Trophoblast cell (in vitro differentiated cells and primary cell): ENCODE measurements at regions not wholly inside any gene's neighbourhood (a gene's known extent, or its start where the extent isn't known, plus 50 kb on each side); places are given as distances from the start of the nearest gene placed in this dataset.

Experiments
- DNase-seq, 2 donors: peaks; one replicate each; pipeline ENCODE4 v3.0.0-alpha.2; 2016
- H2AFZ ChIP-seq: 2 replicates; pipeline ENCODE4 v1.6.1; 2013; ENCODE audit warnings: low read length, moderate library complexity, mild to moderate bottlenecking; ENCODE audit not compliant: insufficient read depth, poor library complexity
- H2AK5ac ChIP-seq: 2 replicates; pipeline ENCODE4 v1.6.1; 2013; ENCODE audit warnings: mild to moderate bottlenecking, low read length
- H2BK120ac ChIP-seq: 2 replicates; pipeline ENCODE4 v1.6.1; 2013; ENCODE audit warnings: low read length, mild to moderate bottlenecking, moderate library complexity; ENCODE audit not compliant: insufficient read depth, poor library complexity
- H2BK12ac ChIP-seq: 2 replicates; pipeline ENCODE4 v1.6.1; 2013; ENCODE audit warnings: mild to moderate bottlenecking, low read length, moderate library complexity
- H2BK5ac ChIP-seq: 2 replicates; pipeline ENCODE4 v1.6.1; 2013; ENCODE audit warnings: low read length, low read depth, moderate library complexity, mild to moderate bottlenecking; ENCODE audit not compliant: poor library complexity
- H3K14ac ChIP-seq: 2 replicates; pipeline ENCODE4 v1.6.1; 2013; ENCODE audit warnings: mild to moderate bottlenecking, low read length
- H3K18ac ChIP-seq: 2 replicates; pipeline ENCODE4 v1.6.1; 2013; ENCODE audit warnings: mild to moderate bottlenecking, low read length
- H3K23ac ChIP-seq: 2 replicates; pipeline ENCODE4 v1.6.1; 2013; ENCODE audit warnings: low read length
- H3K27ac ChIP-seq: 2 replicates; pipeline ENCODE4 v1.5.1; 2013; ENCODE audit warnings: low read depth, mild to moderate bottlenecking, inconsistent platforms, low read length, moderate library complexity
- H3K27me3 ChIP-seq: 2 replicates; pipeline ENCODE4 v1.6.1; 2013; ENCODE audit warnings: inconsistent platforms, mild to moderate bottlenecking, low read length, moderate library complexity; ENCODE audit not compliant: insufficient read depth
- H3K36me3 ChIP-seq, 2 experiments: 1 replicate in 1 of 2; 2 replicates in 1 of 2; pipeline ENCODE4 v1.6.1; 2013; ENCODE audit warnings: low read length in 2 of 2, mild to moderate bottlenecking in 2 of 2, moderate library complexity in 1 of 2; ENCODE audit not compliant: insufficient read depth in 2 of 2, control insufficient read depth in 1 of 2
- H3K4ac ChIP-seq: 2 replicates; pipeline ENCODE4 v1.6.1; 2013; ENCODE audit warnings: low read depth, mild to moderate bottlenecking, low read length, moderate library complexity
- H3K4me1 ChIP-seq, 2 experiments: 1 replicate in 1 of 2; 2 replicates in 1 of 2; pipeline ENCODE4 v1.6.1; 2013; ENCODE audit warnings: low read length in 2 of 2, mild to moderate bottlenecking in 2 of 2, moderate library complexity in 1 of 2; ENCODE audit not compliant: insufficient read depth in 2 of 2, control insufficient read depth in 1 of 2
- H3K4me2 ChIP-seq: 2 replicates; pipeline ENCODE4 v1.6.1; 2013; ENCODE audit warnings: inconsistent platforms, mild to moderate bottlenecking, low read length, moderate library complexity
- H3K4me3 ChIP-seq: 2 replicates; pipeline ENCODE4 v1.5.1; 2013; ENCODE audit warnings: mild to moderate bottlenecking, low read depth, low read length, inconsistent platforms
- H3K79me1 ChIP-seq: one replicate; pipeline ENCODE4 v1.6.1; 2013; ENCODE audit warnings: low read length
- H3K79me2 ChIP-seq: 2 replicates; pipeline ENCODE4 v1.6.1; 2013; ENCODE audit warnings: low read length, mild to moderate bottlenecking; ENCODE audit not compliant: control insufficient read depth, insufficient read depth, poor library complexity
- H3K9ac ChIP-seq: 2 replicates; pipeline ENCODE4 v1.6.1; 2013; ENCODE audit warnings: mild to moderate bottlenecking, low read length
- H3K9me3 ChIP-seq: 2 replicates; pipeline ENCODE4 v1.6.1; 2013; ENCODE audit warnings: low read depth, mild to moderate bottlenecking, control low read depth, inconsistent platforms, low read length; ENCODE audit not compliant: insufficient read depth
- H4K12ac ChIP-seq: 2 replicates; pipeline ENCODE4 v1.6.1; 2013; ENCODE audit warnings: low read depth, mild to moderate bottlenecking, low read length, moderate library complexity
- H4K8ac ChIP-seq: 2 replicates; pipeline ENCODE4 v1.6.1; 2013; ENCODE audit warnings: low read depth, mild to moderate bottlenecking, low read length, moderate library complexity
- H4K91ac ChIP-seq: one replicate; pipeline ENCODE4 v1.6.1; 2013; ENCODE audit warnings: low read depth, mild to moderate bottlenecking, low read length, moderate library complexity
- WGBS: extraction: QIAGEN DNeasy Blood & Tissue Kit; methylation state at CpG from one replicate; pipeline ENCODE4 v1.1.7; 2013; ENCODE audit warnings: missing lambda C conversion rate; ENCODE audit not compliant: insufficient read length, insufficient coverage; ENCODE audit errors: extremely low coverage; 5-methylcytosine and 5-hydroxymethylcytosine counted together

GRCh38 chr13:107370015-107370785 lies 802.3 kb upstream of the ARGLU1 start:
- no peak for DNase-seq
- no peak overlapping the region for H2BK5ac ChIP-seq

GRCh38 chr13:107367258-107367657 lies 799.3 kb upstream of the ARGLU1 start:
- H2BK5ac ChIP-seq: no peak overlapping the region
- no peak overlapping the region for H2AK5ac ChIP-seq
- no peaks in the 10 kb centered on the region for H3K36me3 ChIP-seq
- no peak overlapping the region for H2BK120ac ChIP-seq
- no peaks in the 10 kb centered on the region for H3K79me2 ChIP-seq
- H4K12ac ChIP-seq: no peak overlapping the region
- no peak overlapping the region for H3K4me2 ChIP-seq
- no peak overlapping the region for H3K23ac ChIP-seq
- H3K27ac ChIP-seq: no peak overlapping the region
- H3K9me3 ChIP-seq: peaks cover 1% of the 10 kb centered on the region
- no peaks in the 10 kb centered on the region for H3K27me3 ChIP-seq
- H3K14ac ChIP-seq: no peak overlapping the region
- WGBS: no CpG with 5 or more reads among the region's 8 CpGs
- H3K4me1 ChIP-seq: no peaks in the 10 kb centered on the region
- H4K8ac ChIP-seq: no peak overlapping the region
- H3K18ac ChIP-seq: no peak overlapping the region
- H4K91ac ChIP-seq: no peak overlapping the region
- no peak overlapping the region for H3K4me3 ChIP-seq
- no peaks in the 10 kb centered on the region for H3K79me1 ChIP-seq
- no peak overlapping the region for H2BK12ac ChIP-seq
- H3K4ac ChIP-seq: no peak overlapping the region
- DNase-seq: no peak
- no peak overlapping the region for H2AFZ ChIP-seq
- H3K9ac ChIP-seq: no peak overlapping the region

More at GRCh38 chr13:107370015-107370785, 802.3 kb upstream of the ARGLU1 start:
- Histone ChIP-seq H3K27me3 (no peaks in the 10 kb centered on the region), H3K23ac (no peak overlapping the region), H4K91ac (no peak overlapping the region), H3K4ac (no peak overlapping the region), H4K12ac (no peak overlapping the region), H3K79me1 (no peaks in the 10 kb centered on the region), H3K36me3 (no peaks in the 10 kb centered on the region), H2BK12ac (no peak overlapping the region), H2AFZ (no peak overlapping the region), H3K9ac (no peak overlapping the region), H3K79me2 (no peaks in the 10 kb centered on the region), H3K27ac (no peak overlapping the region), H4K8ac (no peak overlapping the region), H3K4me1 (no peaks in the 10 kb centered on the region), H3K14ac (no peak overlapping the region), H3K18ac (no peak overlapping the region), H3K9me3 (no peaks in the 10 kb centered on the region), H2BK120ac (no peak overlapping the region), H3K4me3 (no peak overlapping the region), H3K4me2 (no peak overlapping the region), H2AK5ac (no peak overlapping the region)
- WGBS: no CpG with 5 or more reads among the region's 7 CpGs

- no peak overlapping the region for H4K12ac ChIP-seq
- no CpG with 5 or more reads among the region's 8 CpGs for WGBS
- no peak for DNase-seq
- no peak overlapping the region for H3K14ac ChIP-seq
- no peak overlapping the region for H4K91ac ChIP-seq
- H3K36me3 ChIP-seq: no peaks in the 10 kb centered on the region
- H4K8ac ChIP-seq: no peak overlapping the region
- H2BK12ac ChIP-seq: no peak overlapping the region
- no peak overlapping the region for H2AFZ ChIP-seq
- no peak overlapping the region for H3K27ac ChIP-seq
- no peak overlapping the region for H3K4me3 ChIP-seq
- no peak overlapping the region for H3K4me2 ChIP-seq
- no peak overlapping the region for H2BK5ac ChIP-seq
- H3K79me1 ChIP-seq: no peaks in the 10 kb centered on the region
- H3K27me3 ChIP-seq: no peaks in the 10 kb centered on the region
- H2BK120ac ChIP-seq: no peak overlapping the region
- peaks cover 2% of the 10 kb centered on the region for H3K9me3 ChIP-seq
- H3K18ac ChIP-seq: no peak overlapping the region
- no peak overlapping the region for H2AK5ac ChIP-seq
- no peaks in the 10 kb centered on the region for H3K79me2 ChIP-seq
- H3K23ac ChIP-seq: no peak overlapping the region
- H3K9ac ChIP-seq: no peak overlapping the region
- no peak overlapping the region for H3K4ac ChIP-seq
- no peaks in the 10 kb centered on the region for H3K4me1 ChIP-seq
These were observed 797.7 kb upstream of the ARGLU1 start for GRCh38 chr13:107365466-107366215.

DNA sequence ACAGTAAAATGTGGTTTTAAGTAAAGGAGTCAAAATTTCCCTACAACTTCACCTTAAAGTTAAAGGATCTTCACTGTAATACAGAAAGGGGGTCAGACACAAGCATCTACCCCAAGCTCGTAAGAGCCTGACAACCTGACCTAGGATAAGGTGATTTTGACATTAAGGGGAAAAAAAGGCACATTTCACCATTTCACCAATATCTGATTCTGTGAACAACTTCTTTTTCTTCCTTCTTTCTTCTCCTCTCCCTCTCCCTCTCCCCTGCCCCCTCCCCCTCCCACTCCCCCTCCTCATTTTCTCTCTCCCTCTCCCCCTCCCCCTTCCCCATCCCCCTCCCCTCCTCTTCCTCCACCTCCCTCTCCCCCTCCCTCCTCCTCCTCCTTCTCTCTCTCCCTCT lies 796.7 kb upstream of the ARGLU1 start:
- no peak overlapping the region for H3K23ac ChIP-seq
- H3K27me3 ChIP-seq: no peaks in the 10 kb centered on the region
- H3K18ac ChIP-seq: no peak overlapping the region
- H3K79me1 ChIP-seq: no peaks in the 10 kb centered on the region
- H2BK120ac ChIP-seq: no peak overlapping the region
- H2AK5ac ChIP-seq: no peak overlapping the region
- H4K8ac ChIP-seq: no peak overlapping the region
- no peak overlapping the region for H3K4me2 ChIP-seq
- no peak overlapping the region for H3K9ac ChIP-seq
- peaks cover 2% of the 10 kb centered on the region for H3K9me3 ChIP-seq
- H4K91ac ChIP-seq: no peak overlapping the region
- no peak overlapping the region for H3K14ac ChIP-seq
- DNase-seq: no peak
- no peak overlapping the region for H2BK5ac ChIP-seq
- no peaks in the 10 kb centered on the region for H3K79me2 ChIP-seq
- H3K36me3 ChIP-seq: no peaks in the 10 kb centered on the region
- no peak overlapping the region for H4K12ac ChIP-seq
- no peak overlapping the region for H3K27ac ChIP-seq
- no peak overlapping the region for H3K4me3 ChIP-seq
- WGBS: no CpG with 5 or more reads among the region's 1 CpG
- H2BK12ac ChIP-seq: no peak overlapping the region
- H3K4me1 ChIP-seq: no peaks in the 10 kb centered on the region
- no peak overlapping the region for H2AFZ ChIP-seq
- no peak overlapping the region for H3K4ac ChIP-seq
